Renal pelvis (tissue), 1 donor: ENCODE measurements at regions not wholly inside any gene's neighbourhood (a gene's known extent, or its start where the extent isn't known, plus 50 kb on each side); places are given as distances from the start of the nearest gene placed in this dataset.
"Not testable (repeated sequence)": the region's sequence is repeated elsewhere in the genome, so short reads cannot be mapped to it uniquely, and the experiment has no call there.

ENCODE experiments used
- DNase-seq: peaks from one replicate; pipeline ENCODE4 v3.0.0-alpha.2; 2013

- not testable (repeated sequence) for DNase-seq
Observed at GRCh38 chr6:167709776-167710336, 116.9 kb upstream of the AFDN start.

DNA sequence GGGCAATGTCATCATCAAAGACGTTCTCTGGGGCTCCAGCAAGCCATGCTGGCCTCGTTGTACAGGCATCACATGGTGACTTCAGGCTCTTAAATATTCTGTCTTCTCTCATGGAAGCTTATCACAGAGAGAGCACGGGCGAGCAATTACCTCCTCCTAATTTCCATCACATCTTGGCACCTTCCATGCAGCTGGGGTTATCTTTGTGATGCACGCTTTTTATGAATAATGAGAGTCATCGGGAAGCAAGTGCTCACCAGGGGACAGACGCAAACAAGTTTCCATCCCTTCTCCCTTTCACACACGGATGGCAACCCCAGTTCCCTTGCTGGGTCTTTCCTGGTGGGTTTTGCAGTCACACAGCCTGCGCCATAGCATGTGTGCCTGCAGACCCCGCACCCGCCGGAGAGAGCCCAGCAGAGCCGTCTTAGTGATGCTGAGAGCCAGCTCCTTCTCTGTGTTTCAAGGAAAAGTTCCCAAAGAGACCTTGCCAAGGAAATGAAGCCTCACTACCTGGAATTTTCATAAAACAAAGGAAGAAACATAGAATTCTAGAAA is 116.3 kb upstream of the AFDN start:
- no peak for DNase-seq

GRCh38 chr6:167711211-167711610 is 115.5 kb upstream of the AFDN start:
- no peak for DNase-seq

DNA sequence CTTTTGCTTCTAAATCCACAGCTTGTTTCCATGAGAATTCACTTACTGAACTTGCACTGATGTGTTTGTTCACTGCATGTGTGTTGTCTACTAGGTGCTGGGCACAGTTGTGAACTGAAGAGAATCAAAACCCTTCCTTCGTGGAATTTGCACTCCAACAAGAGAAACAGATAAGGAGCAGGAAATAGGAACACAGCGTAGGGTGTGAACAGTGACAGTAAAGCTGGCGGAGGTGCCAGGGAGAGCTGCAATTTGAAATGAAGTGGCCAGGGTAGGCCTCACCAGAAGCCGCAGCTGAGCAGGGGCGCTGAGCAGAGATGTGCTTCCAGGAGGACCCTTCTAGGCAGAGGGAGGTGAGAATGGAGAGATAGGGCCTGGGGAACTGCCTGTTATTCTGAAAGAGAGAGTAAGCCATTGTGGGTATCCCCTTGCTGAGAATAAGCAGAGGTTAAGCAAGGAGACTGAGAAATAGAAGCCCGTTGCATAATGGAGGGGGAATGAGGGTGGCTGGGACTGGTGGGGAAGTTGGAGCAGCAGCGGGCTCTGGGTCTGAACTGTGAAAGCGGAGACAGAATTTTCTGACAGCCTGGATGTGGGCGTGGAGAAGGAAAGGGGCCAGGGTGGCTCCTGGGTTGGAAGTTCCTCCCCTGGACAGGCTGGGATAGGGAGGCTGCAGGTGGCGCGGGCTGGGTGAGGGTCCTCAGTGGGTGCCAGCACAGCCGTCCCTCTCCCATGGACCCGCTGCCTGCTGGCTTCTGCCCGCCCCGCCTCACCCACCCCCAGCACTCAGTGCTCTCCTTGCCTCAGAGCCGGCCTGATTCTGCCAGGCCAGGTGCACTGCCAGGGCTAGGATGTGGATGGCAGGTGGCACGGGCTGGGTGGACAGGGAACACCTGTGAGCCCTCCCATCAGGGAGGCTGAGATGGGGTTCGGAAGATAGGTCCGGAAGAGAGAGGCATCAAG is 114.7 kb upstream of the AFDN start:
- DNase-seq, result no peak

DNA sequence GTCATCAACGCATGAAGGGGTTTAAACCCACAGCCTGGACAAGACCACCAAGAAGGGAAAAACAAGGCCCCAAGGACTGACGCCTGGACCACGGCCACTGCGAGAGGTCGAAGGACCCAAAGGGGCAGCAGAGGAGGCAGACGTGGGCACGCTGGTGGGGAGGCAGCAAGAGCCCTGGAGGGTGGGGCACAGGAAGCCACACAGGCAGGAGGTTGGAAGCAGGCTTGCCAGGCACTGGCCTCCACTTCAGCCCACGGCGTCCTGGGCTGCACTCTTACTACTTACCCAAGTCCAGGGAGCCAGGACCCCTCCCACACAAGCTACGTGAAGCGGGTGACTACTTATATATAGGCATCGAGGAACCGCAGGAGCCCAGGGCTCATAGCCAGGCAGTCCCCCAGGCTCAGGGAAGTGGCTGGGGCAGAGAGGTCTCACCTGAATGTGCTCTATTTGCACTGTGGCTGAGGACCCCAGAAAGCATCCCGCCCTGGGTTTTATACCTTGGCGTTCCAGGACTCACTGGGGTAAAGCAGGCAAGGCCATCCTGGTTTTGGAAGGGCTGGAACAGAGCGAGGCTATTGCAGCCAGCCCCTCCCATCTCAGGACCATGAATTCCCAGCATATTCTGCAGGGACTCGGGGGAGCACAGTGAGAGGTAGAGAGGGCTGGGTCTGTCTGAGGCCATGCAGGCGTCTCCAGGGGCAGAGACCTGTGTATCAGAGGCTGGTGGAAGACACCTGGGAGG is 113.8 kb upstream of the AFDN start:
- no peak for DNase-seq

DNA sequence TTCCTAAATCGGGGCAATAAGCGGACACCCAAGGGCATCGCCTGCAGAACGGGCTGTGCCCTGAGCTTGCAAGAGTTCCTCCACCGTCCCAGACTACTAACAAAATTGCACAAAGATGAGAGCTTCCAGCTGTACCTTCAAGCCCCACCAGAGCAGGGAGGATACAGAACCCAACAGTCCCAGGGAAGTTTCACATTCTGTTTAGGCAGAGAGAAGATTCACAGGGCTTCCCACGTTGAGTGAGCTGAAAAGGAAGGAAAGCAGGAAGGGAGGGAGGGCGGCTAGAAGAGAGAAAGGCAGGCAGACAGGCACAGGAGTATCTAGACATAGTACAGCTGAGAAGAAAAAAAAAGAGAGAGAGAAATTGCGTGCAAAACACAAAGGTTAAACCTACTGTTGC is 112.6 kb upstream of the AFDN start:
- DNase-seq, result no peak

DNA sequence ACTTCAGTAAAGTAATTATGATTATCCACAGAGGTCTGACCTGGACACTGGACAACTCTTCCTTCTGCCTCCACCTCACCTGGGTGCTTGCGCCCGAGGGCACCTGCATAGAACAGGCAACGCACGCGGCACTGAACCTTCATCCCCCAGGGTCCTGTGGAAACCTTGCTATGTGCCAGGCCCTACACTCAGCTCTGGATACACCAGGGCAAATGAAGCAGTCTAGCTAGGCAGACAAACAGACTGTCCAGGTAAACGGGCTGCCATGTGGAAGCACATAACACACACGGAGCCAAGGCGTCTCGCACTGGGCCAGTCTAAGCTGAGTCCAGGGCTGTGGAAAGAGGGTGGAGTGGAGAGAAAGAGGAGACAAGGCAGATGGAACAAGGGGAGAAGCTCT is 109.3 kb upstream of the AFDN start:
- no peak for DNase-seq

- no peak for DNase-seq
Observed at GRCh38 chr6:167717867-167718266, 108.8 kb upstream of the AFDN start.

- no peak for DNase-seq
Observed at GRCh38 chr6:167719920-167720319, 106.8 kb upstream of the AFDN start.

GRCh38 chr6:167720456-167721285 is 106.0 kb upstream of the AFDN start:
- no peak for DNase-seq

- no peak for DNase-seq
Observed at GRCh38 chr6:167721291-167721690, 105.4 kb upstream of the AFDN start.

DNA sequence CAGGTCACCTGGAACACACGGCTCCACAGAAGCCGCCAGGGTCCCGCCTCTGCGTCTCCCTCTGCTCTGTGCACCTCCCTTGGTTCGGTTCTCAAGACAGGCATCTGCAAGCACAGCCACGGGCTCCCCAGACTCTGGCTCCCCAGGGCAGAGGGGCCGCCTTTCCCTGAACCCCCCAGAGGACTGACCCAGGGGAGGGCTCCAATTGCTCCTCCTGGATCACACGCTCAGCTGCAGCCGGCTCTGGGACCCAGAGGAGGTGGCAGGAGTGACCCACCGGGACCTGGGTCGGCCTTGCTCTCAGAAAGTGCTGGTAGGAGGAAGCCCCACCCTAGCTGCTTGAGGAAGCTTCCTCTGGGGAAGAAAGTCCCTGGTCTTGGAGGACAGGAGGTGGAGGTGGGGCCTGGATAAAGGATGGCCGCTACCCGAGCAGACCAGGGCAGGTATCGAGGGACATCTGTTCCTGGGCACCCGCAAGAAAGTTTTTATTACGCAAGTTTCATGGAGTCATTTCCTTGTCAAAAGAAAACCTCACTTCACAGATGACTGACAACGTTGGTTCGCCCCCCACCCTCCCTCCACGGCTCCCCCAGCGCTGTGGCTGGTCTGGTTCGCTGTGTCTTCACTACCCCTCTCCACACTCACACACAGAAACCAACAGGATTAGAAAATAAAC is 103.9 kb upstream of the AFDN start:
- DNase-seq, result no peak

DNA sequence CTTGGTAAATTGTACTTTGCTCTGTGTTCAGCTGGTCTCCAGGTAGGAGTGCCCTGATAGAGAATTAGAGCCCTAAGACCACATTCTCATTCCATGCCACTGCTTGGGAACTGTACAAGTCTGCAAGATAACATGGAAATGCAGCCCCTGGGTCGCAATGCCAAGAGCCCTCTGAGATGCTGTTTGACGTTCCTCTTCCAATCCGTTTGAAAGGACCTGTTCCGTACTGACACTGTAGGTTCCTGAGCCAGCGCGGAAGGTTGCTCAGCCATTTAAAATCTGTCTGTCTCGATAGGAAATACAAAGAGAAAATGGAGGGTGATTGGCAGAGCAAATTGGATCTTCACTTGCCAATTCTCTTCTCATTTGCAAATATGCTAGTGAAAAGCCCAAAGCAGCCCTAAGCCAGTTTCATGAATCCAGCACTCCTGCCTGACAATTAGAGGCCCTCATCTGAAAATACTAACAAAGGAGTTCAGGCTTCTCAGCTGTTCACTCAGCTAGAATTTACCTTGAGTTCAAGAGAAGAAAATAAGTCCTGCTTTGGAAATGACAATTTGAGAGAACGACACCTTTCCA is 100.6 kb upstream of the AFDN start:
- no peak for DNase-seq

- no peak for DNase-seq
Observed at GRCh38 chr6:167730441-167730840, 96.3 kb upstream of the AFDN start.

DNA sequence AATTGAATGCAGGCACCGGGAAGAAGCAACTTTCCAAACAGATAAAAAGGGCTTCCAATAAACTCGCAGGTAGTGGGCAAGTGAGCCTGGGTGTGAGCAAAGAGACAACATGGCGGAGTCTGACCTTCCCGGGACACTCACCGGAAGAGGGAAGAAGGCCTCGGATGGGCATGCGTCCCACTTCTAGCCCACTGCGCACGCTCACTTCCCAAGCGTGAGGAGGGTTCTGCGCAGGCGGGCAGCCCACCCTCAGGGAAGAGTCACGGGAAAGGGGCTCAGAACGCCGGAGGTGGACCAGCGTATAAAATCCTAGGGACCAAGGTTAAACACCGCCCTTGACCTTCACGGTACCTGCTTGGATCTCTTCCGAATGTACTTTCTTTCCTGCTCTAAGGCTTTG is 95.5 kb upstream of the AFDN start:
- DNase-seq, result no peak

DNA sequence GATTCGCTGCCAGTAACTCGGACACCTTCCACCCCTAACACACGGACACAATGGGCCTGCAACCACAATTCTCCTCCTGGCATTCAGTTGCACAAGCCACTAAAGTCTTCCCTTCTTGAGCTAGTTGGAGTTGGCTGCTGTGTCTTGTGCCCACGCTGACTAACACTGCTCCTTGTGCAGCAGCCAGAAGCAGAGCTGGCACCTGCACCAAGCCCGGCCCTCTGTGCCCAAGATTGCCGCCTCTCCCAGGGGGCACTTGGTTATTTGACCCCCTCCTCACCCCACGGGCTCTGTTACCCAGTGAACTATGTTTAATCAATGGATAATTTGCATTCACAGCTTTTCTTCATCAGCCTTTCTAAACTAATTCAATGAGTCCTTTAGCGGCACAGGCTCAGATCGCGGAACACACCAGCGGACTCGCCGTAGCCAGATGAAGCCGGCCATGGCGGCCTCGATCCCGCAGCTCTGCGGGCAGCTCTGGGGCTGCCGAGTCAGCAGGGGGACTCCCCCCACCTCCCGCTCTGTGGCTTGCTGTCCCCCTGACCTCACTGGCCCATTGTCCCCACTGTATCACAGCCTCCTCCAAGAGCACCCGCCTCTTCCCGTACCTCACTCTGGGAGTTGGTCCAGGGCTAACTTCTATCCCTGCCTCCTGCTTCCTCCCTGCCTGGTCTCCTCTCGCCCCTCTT is 94.8 kb upstream of the AFDN start:
- no peak for DNase-seq

DNA sequence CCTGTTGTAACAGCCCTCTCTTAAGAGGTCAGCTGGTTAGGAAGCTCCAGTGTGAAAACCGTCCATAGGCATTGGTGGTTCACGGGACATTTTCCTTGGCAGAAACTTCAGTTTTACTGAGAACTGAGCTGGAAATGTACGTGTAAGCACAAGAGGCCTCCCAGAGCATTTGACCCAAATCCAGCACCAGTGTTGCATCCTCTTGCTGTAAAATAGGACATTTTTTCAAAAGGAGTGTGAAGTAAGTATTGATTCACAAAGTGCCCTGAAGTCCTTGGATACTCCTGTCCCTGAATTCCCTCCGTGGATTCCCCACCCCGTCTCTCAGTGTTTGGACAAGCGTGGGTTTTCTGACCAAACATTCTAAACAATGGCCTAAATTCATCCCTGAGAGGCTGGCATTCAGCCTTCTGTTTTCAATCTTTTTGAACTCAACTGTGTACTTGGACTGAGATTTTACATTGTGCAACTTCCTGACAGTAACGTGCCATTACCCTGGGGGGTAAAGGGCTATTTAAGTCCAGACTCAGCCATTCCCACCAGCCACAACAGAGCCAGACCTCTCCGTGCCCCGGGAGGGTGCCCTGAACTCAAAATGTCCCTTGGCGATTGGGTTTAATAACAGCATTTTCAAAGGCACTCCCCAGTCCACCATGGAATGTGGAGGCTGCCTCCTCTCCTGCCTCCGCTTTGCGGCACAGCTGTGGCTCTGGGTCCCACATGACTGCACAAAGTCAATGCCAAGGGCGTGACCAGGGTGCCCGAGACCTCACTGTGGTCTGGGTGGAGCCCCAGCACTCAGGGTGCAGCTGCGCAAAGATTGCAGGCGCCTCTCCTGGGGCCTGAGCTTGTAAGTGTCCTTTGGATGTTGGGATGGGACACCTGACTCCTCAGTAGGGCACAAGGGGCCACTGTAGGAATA is 92.7 kb upstream of the AFDN start:
- no peak for DNase-seq

DNA sequence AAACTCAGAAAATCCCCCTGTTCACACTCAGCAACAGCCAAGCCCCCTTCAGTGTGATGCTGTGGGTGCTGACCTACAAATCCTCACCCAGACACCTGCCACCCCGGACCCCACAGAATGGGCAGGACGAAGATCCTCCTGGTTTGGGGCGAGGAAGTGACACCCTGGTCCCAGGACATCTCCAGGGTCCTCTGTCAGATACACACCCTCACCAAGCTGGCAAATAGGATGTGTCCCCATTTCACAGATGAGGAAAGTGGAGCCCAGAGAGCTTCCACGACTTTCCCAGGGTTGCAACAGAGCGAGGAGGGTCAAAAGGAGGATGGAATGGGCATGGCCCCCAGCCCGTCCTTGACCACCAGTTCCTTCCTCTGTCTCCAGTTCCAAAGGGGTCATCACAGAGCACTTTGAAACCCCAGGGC is 92.0 kb upstream of the AFDN start:
- no peak for DNase-seq
